ENCODE measurements at regions not wholly inside any gene's neighbourhood (a gene's known extent, or its start where the extent isn't known, plus 50 kb on each side); places are given as distances from the start of the nearest gene placed in this dataset.
"Not testable (repeated sequence)": the region's sequence is repeated elsewhere in the genome, so short reads cannot be mapped to it uniquely, and the experiment has no call there.

DNA sequence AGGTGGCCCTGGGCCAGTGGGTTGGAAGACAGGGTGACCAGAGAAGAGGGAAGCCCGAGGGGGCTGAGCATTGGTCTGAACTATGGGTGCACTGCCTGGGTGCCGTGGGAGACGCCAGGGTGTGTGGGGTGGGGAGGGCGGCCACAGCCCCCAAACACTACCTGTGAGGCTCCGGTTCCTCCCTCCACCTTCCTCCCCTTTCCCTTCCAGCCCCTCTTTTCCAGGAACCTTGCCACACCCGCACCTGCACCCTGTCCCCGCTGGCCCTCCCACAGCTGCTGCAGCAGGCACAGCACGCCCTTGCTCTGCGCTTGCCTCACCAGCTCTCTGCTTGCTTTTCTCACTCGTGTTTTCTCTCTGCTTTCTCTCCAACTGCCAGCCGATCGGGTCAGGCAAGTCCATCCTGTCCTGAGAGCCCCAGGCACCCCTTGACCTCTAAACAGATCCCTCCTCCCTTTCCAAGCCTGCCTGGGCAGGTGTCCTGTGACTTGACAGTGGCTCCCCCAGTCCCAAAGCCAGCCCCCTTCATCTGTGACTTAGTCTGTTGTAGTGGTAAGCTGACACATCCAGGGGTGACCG is 193.7 kb downstream of the MSX2 start:
- peak; percentile 24 for DNase-seq (ENCODE audit: low read depth, low spot score)

DNA sequence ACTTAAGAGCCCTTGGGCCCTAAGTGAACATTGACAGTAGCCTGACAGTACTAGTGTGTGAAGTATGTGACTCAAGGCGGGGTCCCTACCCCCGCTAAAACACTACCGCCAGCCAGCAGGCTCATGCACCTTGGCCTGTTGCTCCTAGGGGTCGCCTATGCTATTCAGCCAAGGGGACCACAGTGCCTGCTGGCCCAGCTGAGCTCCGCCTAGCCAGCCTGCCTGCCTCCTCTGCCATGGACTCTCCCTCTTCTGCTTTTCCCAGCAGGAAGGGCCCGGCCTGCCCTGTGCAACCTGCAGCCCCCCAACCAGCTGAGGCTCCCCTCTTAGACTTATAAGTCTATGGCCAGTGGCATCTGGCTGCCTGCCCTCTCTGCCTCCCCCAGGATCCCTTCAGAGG is 193.1 kb downstream of the MSX2 start:
- DNase-seq (ENCODE audit: low read depth, low spot score): not testable (repeated sequence)

DNA sequence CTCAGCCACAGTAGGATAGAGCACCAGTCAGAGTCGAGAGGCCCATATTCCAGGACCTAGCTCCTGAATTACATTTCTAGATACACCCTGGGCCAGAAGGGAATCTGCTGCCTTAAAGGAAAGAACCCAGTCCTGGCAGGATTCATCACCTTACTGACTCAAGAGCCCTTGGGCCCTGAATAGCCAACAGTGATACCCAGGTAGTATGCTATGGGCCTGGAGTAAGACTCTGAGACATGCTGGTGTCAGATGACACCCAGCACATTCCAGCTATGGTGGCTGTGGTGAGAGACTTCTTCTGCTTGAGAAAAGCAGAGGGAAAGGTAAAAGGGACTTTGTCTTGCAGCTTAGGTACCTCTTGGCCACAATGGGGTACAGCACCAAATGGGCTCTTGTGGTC is 192.5 kb downstream of the MSX2 start:
- not testable (repeated sequence) for DNase-seq (ENCODE audit: low read depth, low spot score)

DNA sequence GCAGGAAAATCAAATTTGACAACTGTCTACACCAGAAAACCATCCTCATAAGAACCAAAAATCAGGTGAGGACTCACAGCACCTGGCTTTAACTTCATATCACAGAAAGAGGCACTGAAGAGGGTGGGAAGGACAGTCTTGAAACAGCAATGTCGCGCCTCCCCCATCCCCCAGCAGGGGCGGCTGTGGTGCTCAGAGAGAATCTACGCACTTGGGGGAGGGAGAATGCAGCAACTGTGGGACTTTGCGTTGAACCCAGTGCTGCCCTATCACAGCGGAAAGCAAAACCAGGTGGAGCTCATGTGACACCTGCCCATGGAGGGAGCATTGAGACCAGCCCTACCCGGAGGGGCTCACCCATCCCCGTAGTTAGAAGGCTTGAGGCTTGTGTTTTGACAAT is 191.8 kb downstream of the MSX2 start:
- peak; percentile 39 for DNase-seq (ENCODE audit: low read depth, low spot score)

DNA sequence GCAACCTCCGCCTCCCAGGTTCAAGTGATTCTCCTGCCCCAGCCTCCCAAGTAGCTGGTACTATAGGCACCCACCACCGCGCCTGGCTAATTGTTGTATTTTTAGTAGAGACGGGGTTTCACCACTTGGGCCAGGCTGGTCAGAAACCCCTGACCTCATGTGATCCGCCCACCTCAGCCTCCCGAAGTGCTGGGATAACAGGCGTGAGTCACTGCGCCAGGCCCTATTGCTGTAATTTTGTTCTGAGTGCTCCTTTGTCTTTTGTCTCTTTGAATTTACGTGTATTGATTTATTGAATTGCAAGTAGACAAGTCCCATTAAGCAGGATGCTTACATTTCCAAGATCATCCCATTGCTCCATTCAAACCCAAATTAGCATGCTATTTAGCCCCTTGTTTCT is 186.7 kb downstream of the MSX2 start:
- DNase-seq (ENCODE audit: low read depth, low spot score): no peak

DNA sequence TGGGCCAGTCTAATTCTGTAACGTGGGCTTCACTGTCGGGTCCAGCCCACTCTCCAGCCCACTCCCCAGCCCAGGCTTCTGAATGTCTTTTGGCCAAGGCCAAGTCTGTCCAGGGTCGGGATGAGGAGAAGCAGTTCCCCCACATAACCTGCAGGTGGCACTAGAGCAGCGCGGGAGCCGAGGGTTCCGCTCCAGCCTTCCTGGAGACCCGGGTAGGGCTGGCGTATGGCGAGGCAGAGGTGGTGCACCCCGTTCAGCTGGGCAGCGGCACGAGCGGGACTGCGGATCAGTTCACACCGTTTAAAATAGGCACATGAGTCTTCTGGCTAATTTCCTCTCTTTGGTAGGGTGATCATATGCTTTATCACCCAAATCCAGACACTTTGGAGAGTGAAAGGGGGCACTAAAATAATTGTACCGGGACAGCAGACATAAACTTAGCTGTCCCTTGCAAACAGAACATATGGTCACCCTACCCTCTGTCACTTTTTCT is 185.9 kb downstream of the MSX2 start:
- DNase-seq (ENCODE audit: low read depth, low spot score): peak; percentile 87

DNA sequence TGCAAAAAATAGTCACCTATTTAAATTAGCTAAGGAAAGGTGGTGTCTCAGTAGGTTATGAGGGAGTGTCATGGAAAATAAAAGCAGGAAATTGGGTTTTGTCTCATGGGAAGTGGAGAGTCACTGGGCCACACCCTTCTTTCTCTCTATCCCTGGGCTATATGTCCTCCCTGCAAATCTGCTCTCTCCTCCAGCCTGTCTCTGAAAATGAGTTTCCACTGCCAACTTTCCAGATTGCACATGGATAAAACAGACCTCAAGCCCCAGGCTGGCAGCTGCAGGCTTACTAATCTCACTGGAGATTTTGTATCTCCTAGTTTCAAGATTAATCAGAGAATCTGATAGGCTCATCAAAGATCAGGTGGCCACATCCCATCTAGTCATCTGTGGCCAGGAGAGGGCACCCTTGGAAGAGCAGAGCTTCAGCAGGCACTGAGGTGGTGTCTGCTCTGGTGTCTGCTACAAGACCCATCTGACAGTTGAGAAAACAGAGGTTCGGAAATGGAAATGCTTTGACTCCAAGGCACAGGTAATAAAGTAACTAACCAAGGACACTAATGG is 178.9 kb downstream of the MSX2 start:
- no peak for DNase-seq (ENCODE audit: low read depth, low spot score)

DNA sequence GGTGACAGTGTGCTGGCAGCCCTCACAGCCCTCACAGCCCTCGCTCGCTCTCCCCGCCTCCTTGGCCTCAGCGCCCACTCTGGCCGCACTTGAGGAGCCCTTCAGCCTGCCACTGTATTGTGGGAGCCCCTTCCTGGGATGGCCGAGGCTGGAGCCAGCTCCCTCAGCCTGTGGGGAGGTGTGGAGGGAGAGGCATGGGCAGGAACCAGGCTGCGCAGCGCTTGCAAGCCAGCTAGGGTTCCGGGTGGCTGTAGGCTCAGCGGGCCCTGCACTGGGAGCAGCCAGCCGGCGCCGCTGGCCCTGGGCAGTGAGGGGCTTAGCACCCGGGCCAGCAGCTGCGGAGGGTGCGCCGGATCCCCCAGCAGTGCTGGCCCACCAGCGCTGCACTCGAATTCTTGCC is 177.0 kb downstream of the MSX2 start:
- DNase-seq (ENCODE audit: low read depth, low spot score): no peak

DNA sequence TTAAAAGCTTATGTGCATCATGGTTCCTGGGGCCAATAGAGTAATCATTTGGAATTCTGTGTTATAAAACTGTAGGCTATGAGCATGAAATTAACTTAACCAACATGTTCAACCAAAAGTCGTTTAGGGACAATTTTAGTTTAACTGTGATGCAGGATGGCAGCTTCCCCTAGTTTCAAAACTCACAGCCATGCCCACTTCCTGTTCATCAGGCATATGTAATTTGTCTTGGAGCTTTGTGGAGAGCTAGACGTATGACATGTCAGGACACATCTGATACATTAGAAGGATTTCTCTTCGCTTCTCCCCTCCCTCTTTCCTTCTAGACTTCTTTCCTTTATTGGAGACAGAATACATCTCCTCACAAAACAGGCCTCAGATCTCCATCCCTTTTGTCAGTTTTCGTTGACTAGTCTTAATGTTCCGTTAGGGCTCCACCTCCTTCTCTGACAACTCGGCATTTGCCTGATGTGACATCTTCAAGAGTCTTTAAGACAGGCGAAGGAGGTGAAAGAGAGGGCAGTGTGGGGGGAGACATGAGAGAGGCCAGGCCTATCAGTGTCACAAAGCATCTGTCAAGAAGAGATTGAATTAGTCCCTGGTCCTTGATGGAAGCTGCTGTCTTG is 176.0 kb downstream of the MSX2 start:
- no peak for DNase-seq (ENCODE audit: low read depth, low spot score)

DNA sequence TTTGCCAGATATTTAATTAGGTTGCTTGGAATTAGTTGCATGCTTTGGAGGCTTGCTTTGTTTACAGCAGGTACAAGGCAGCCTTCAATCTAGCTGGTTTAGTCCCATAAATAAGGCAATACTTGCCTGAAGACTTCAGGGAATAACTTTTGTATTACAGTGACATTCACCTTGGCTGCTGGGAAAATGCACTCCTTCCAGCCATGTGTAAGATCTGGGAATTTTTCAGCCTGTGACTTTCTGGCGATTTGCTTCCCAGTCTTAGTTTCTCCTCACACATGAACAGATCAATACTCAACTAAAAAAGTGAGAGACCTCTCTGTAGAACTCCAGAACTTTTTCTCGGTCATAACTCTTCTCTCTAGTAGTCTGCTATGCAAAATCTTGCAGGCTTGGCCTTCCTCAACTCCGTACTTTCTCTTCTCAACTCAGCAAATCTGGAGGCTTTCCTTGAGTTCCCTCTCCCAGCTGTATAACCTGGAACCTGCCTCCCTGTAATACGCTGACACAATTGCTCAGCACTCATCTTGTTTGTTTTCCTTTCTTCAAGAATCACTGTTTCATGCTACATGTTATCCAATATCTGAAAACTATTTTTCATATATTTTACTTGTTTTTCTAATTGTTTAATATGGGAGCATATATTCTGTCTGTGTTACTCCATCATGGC is 173.0 kb downstream of the MSX2 start:
- DNase-seq (ENCODE audit: low read depth, low spot score): no peak

DNA sequence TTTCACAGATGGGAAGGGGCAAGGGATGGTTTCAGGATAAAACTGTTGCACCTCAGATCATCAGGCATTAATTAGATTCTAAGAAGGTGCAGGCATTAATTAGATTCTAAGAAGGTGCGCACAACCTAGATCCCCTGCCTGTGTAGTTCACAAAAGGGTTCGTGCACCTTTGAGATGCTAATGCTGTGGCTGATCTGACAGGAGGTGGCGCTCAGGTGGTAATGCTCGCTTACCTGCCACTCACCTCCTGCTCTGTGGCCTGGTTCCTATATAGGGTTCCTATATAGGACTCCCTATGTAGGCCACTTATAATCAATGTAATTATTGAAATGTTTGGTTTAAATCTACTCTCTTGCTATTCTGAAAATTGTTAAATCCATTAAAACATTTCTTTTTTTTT is 171.0 kb downstream of the MSX2 start:
- peak; percentile 18 for DNase-seq (ENCODE audit: low read depth, low spot score)

DNA sequence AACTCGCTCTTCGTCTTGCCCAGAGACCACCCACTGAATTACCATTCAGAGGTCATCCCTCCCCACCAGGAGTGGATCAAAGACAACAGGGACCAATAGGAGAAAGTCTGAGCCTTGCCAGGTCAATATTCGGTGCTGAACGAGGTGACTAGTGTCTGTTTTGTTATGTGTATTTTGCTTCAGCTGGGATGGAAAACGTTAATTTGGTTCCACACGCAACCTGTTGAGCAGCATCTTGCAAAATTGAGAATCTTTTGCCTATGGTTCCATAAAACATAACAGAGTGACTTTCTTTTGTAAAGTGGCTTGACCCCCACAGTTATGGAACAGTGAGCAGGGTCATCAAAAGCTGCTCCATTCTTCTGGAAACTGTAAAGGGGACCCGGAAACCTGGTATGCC is 168.4 kb downstream of the MSX2 start:
- no peak for DNase-seq (ENCODE audit: low read depth, low spot score)

DNA sequence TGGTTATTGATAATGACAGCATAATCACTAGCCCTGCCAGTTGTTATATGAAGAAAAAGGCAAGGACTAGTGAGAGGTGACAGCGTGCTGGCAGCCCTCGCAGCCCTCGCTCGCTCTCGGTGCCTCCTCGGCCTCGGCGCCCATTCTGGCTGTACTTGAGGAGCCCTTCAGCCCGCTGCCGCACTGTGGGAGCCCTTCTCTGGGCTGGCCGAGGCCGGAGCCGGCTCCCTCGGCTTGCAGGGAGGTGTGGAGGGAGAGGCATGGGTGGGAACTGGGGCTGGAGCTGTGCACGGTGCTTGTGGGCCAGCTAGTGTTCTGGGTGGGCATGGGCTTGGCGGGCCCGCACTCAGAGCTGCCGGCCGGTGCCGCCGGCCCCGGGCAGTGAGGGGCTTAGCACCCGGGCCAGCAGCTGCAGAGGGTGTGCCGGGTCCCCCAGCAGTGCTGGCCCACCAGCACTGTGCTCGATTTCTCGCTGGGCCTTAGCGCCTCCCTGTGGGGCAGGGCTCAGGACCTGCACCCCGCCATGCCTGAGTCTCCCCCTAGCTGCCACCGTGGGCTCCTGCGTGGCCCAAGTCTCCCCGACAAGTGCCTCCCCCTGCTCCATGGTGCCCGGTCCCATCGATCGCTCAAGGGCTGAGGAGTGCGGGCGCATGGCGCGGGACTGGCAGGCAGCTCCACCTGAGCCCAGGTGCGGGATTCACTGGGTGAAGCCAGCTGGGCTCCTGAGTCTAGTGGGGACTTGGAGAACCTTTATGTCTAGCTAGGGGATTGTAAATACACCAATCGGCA is 156.2 kb downstream of the MSX2 start:
- not testable (repeated sequence) for DNase-seq (ENCODE audit: low read depth, low spot score)

DNA sequence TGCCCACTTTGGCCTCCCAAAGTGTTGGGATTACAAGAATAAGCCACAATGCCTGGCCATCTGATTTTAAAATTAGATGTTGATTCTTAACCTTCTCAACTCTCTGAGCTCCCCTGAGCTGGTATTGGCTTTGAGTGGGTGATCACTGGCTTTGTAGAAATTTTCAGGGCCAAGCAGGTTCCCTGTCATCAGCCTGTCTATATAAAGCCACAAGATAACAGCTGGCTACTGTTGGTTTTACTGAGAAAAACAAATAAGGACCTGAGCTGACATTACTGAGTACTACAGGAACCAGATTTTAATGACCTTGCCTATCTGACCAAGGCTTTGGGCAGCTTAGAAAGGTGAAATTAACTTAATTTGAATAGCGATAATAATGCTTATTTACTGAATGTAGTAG is 153.6 kb downstream of the MSX2 start:
- no peak for DNase-seq (ENCODE audit: low read depth, low spot score)

DNA sequence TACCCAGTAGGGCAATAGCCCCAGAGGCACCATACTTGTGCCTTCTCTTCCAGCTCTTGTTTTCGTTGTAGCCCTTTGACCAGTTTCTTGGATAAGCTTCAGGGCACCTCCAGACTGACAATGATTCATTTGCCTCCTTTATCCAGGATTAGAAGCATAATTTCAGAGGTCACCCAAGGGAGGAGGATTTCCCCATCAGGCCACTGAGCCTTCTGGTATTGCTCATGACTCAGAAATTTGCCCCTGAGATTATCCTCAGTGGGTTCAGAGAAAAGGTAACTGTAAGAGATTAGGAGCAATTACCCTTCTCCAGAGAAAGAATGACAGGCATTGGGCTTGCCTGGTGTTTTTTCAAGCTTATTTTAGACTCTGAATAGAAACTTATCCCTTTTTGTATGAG is 147.9 kb downstream of the MSX2 start:
- DNase-seq (ENCODE audit: low read depth, low spot score): peak; percentile 24

DNA sequence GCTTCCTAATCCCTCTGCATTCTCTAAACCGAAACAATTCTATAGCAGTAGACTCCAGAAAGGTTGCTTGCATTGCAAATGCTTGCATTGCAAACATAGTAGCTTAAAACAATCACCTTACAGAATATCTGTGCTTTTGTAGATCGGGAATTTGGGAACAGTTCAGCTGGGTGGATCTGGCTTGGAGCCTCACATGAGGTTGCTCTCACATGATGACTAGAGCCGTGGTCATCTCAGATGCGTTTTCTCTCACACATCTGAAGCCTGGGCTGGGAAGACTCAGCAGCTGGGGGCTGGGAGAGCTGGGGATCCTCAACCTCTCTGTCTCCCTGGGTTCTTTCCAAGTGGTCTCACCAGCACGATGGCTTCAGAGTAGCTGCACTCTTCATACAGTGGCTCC is 127.8 kb downstream of the MSX2 start:
- DNase-seq (ENCODE audit: low read depth, low spot score): no peak

DNA sequence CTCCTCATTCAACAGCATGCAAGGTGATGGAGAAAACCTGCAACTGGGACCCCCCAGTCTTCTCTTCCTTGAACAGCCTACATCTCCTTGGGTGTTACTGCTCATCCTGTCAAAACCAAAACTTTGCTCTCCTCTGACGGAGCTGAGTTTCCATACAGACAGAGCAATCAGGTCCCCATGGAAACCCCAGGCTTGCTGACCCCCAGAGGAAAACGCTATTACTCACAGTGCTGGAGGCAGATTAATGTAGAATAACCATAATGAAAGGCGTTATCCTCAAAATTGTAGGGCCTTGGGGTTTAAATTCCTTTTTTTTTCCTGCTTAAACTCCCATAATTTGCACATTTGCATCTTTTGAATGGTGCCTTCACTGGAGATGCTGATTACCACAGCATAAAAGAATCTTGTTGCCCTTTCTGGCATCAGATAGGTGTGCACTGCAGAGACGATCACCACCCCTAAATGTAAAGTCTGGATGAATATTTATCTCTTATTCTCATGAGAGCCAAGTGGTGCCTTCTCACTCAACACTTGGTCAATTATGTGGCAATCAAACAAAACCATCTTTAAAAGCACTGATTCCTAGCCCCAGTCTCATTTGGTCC is 126.3 kb downstream of the MSX2 start:
- DNase-seq (ENCODE audit: low read depth, low spot score): no peak

DNA sequence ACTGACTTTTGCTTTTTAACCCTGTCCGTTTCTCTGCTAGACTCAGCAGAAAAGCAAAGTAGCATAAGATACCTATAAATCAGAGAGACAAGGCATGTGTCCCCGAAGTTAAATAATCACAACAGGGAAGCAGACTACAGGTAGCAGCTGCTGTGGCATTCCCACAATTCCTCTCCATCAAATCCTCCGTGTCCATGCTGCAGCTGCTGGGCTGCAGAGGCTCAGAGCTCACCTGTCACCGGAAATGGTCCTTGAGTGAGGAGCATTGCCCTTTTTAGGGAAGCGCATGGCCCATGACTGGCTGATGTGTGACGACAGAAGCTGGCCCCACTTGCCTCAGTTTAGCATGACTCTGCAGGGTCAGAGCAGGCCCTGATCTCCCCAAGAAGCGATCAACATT is 125.0 kb downstream of the MSX2 start:
- DNase-seq (ENCODE audit: low read depth, low spot score): no peak

DNA sequence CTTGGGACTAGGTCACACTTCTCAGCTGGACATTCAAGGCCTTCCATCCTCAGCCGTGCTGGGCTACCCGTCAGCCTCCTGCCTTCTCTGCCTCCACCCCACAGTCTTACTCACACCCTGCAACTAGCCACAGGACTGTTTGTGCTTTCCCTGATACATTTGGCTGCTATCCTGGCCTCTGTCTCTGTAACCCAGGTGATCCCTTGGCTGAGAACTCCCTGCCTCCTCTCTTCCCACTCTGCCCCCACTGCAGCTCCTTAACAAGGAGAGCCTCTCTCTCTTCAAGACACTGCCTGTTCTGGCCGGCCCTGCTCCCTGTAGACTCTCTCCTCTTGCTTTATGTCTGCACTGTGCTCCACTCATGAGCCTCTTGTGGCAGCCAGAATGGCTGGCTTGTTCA is 120.6 kb downstream of the MSX2 start:
- no peak for DNase-seq (ENCODE audit: low read depth, low spot score)

DNA sequence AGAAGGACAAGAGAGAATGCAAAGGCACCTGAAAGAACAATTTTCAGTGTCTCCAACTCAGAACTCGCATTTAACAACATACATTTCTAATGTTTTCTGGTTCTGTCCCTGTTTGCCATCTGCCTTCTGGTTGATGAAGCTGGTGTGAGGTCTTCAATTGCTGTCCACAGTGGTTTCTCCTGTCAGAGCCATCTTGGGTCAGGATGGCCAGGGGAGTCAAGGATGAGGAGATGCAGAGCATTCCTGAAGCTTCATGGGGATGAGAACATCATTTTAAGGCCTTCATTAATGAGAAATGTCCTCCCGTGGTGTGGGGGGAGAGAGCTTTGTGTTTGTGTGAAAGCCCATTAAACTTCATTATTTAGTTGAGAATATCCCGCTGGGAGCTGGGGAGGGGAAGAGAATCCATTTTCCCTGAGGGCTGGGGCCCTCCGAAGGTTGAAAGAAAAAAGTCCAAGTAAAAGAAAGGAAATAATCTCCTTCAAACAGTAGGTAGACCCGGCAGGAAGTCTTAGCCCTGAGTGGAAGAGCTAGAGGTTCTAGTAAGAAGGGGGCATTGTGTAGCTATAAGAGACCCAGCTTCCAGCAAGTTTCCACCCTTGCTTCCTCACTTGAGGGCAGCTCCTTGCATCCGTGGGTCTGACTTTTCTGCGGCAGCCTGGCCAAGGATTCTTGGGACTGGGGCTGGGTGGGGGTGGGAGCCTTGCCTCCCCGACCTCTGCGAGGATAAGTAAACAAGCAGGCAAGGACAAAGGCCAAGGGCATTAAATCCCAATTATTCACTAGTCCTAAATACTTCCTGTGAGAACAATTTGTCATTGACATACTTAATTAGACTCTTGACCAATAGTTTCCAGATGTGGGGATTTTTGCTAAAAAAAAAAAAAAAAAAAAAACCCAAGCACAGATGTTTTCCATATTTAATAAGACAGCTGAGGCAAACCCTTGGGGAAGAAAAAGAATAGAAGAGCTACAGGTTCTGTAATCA is 119.2 kb downstream of the MSX2 start:
- DNase-seq (ENCODE audit: low read depth, low spot score): peak; percentile 89

All from ELF-1 (cell line).